H9 (cell line): ENCODE measurements at regions not wholly inside any gene's neighbourhood (a gene's known extent, or its start where the extent isn't known, plus 50 kb on each side); places are given as distances from the start of the nearest gene placed in this dataset.

Experiments used
- DNase-seq: peaks from one replicate; pipeline ENCODE4 v3.0.0-alpha.2; 2017
- H2AFZ ChIP-seq: one replicate; pipeline ENCODE4 v1.6.1; 2013; ENCODE audit warnings: mild to moderate bottlenecking, low read length, control low read depth, moderate library complexity
- H2AK5ac ChIP-seq: 2 replicates; pipeline ENCODE4 v1.6.1; 2013; ENCODE audit warnings: low read length, control low read depth, mixed read lengths; ENCODE audit not compliant: insufficient read length
- H2BK120ac ChIP-seq: one replicate; pipeline ENCODE4 v1.6.1; 2013; ENCODE audit warnings: low read depth, mild to moderate bottlenecking, low read length, control low read depth, inconsistent platforms; ENCODE audit not compliant: poor library complexity, severe bottlenecking
- H2BK12ac ChIP-seq: 2 replicates; pipeline ENCODE4 v1.6.1; 2013; ENCODE audit warnings: low read length, control low read depth, mixed read lengths, low read depth; ENCODE audit not compliant: insufficient read length
- H2BK15ac ChIP-seq: 2 replicates; pipeline ENCODE4 v1.6.1; 2013; ENCODE audit warnings: low read depth, low read length, control low read depth
- H2BK20ac ChIP-seq: one replicate; pipeline ENCODE4 v1.6.1; 2013; ENCODE audit warnings: low read depth, mild to moderate bottlenecking, low read length, control low read depth, inconsistent platforms; ENCODE audit not compliant: poor library complexity, severe bottlenecking
- H2BK5ac ChIP-seq: 2 replicates; pipeline ENCODE4 v1.6.1; 2013; ENCODE audit warnings: low read length, control low read depth, mixed read lengths; ENCODE audit not compliant: insufficient read length
- H3K14ac ChIP-seq: 2 replicates; pipeline ENCODE4 v1.6.1; 2013; ENCODE audit warnings: low read length, control low read depth; ENCODE audit not compliant: insufficient read depth
- H3K18ac ChIP-seq: 2 replicates; pipeline ENCODE4 v1.6.1; 2013; ENCODE audit warnings: low read depth, mild to moderate bottlenecking, mixed read lengths, low read length, control low read depth; ENCODE audit not compliant: insufficient read length
- H3K23ac ChIP-seq: 2 replicates; pipeline ENCODE4 v1.6.1; 2013; ENCODE audit warnings: low read length, control low read depth, mixed read lengths, low read depth; ENCODE audit not compliant: insufficient read length
- H3K23me2 ChIP-seq: 2 replicates; pipeline ENCODE4 v1.6.1; 2013; ENCODE audit warnings: low read depth, mild to moderate bottlenecking, mixed read lengths, low read length, control low read depth; ENCODE audit not compliant: insufficient read length, poor library complexity, severe bottlenecking
- H3K27ac ChIP-seq: 2 replicates; pipeline ENCODE4 v1.5.1; 2013; ENCODE audit warnings: low read length, control low read depth, mixed read lengths, low read depth; ENCODE audit not compliant: insufficient read length
- H3K27me3 ChIP-seq: 2 replicates; pipeline ENCODE4 v1.6.1; 2013; ENCODE audit warnings: low read length, control low read depth, inconsistent platforms; ENCODE audit not compliant: insufficient read depth
- H3K4ac ChIP-seq: 2 replicates; pipeline ENCODE4 v1.6.1; 2013; ENCODE audit warnings: low read depth, mild to moderate bottlenecking, control low read depth, inconsistent platforms, low read length, moderate library complexity
- H3K4me1 ChIP-seq: 2 replicates; pipeline ENCODE4 v1.6.1; 2013; ENCODE audit warnings: low read length, control low read depth, inconsistent platforms; ENCODE audit not compliant: insufficient read depth
- H3K4me2 ChIP-seq: 2 replicates; pipeline ENCODE4 v1.6.1; 2013; ENCODE audit warnings: low read length, control low read depth, mixed read lengths; ENCODE audit not compliant: insufficient read length, insufficient read depth
- H3K56ac ChIP-seq: 2 replicates; pipeline ENCODE4 v1.6.1; 2013; ENCODE audit warnings: low read depth, mild to moderate bottlenecking, mixed read lengths, low read length, control low read depth; ENCODE audit not compliant: insufficient read length
- H3K79me1 ChIP-seq: 2 replicates; pipeline ENCODE4 v1.6.1; 2013; ENCODE audit warnings: low read depth, mild to moderate bottlenecking, moderate library complexity, low read length, control low read depth, inconsistent platforms; ENCODE audit not compliant: insufficient read depth, poor library complexity, severe bottlenecking
- H3K79me2 ChIP-seq: 2 replicates; pipeline ENCODE4 v1.6.1; 2013; ENCODE audit warnings: low read length, control low read depth, inconsistent platforms; ENCODE audit not compliant: insufficient read depth
- H3K9ac ChIP-seq: 2 replicates; pipeline ENCODE4 v1.6.1; 2013; ENCODE audit warnings: low read length, control low read depth, mixed read lengths; ENCODE audit not compliant: insufficient read length; ENCODE audit errors: extremely low read depth
- H3K9me3 ChIP-seq: one replicate; pipeline ENCODE4 v1.6.1; 2013; ENCODE audit warnings: low read depth, low read length, inconsistent platforms; ENCODE audit not compliant: control insufficient read depth
- H3T11ph ChIP-seq: one replicate; pipeline ENCODE4 v1.6.1; 2013; ENCODE audit warnings: mild to moderate bottlenecking, low read length, control low read depth, inconsistent platforms
- H4K20me1 ChIP-seq: one replicate; pipeline ENCODE4 v1.6.1; 2013; ENCODE audit not compliant: control insufficient read depth, insufficient read length, insufficient read depth
- H4K5ac ChIP-seq: 2 replicates; pipeline ENCODE4 v1.6.1; 2013; ENCODE audit warnings: low read depth, mild to moderate bottlenecking, mixed read lengths, low read length, control low read depth; ENCODE audit not compliant: insufficient read length
- H4K8ac ChIP-seq: replicated peaks from 2 replicates; pipeline ENCODE4 v1.6.1; 2013; ENCODE audit warnings: low read length, control low read depth, mixed read lengths, low read depth; ENCODE audit not compliant: insufficient read length
- H4K91ac ChIP-seq: 2 replicates; pipeline ENCODE4 v1.6.1; 2013; ENCODE audit warnings: low read depth, mild to moderate bottlenecking, moderate library complexity, mixed read lengths, low read length, control low read depth; ENCODE audit not compliant: insufficient read length
- H3K27ac Mint-ChIP-seq, 3 experiments: 2 replicates in 2 of 3; 3 replicates in 1 of 3; pipeline ENCODE4 v1.8.0; 2020 to 2021; ENCODE audit warnings: mixed read lengths in 3 of 3, mild to moderate bottlenecking in 1 of 3, moderate library complexity in 1 of 3
- H3K27me3 Mint-ChIP-seq: 2 replicates; pipeline ENCODE4 v1.8.0; 2021; ENCODE audit warnings: low read depth, mild to moderate bottlenecking, moderate library complexity, mixed read lengths
- H3K36me3 Mint-ChIP-seq, 3 experiments: 2 replicates in 2 of 3; 3 replicates in 1 of 3; pipeline ENCODE4 v1.8.0; 2020 to 2021; ENCODE audit warnings: low read depth in 3 of 3, mixed read lengths in 3 of 3; ENCODE audit not compliant: insufficient read depth in 1 of 3
- H3K4me1 Mint-ChIP-seq, 2 experiments: 2 replicates each; pipeline ENCODE4 v1.8.0; 2020; ENCODE audit warnings: mixed read lengths in 2 of 2
- H3K4me3 Mint-ChIP-seq, 2 experiments: 2 replicates in 1 of 2; 3 replicates in 1 of 2; pipeline ENCODE4 v1.8.0; 2020 to 2021; ENCODE audit warnings: mild to moderate bottlenecking in 2 of 2, mixed read lengths in 2 of 2, moderate library complexity in 1 of 2
- H3K9me3 Mint-ChIP-seq, 2 experiments: 2 replicates in 1 of 2; 3 replicates in 1 of 2; pipeline ENCODE4 v1.8.0; 2020; ENCODE audit warnings: mild to moderate bottlenecking in 2 of 2, mixed read lengths in 2 of 2, moderate library complexity in 1 of 2
- CTCF ChIP-seq: fragments of 200-600 bp; sonication (generic); conservative IDR thresholded peaks from 3 replicates; pipeline ENCODE4 v1.8.0; 2021; ENCODE audit warnings: antibody characterized with exemption, mild to moderate bottlenecking
- WGBS: extraction: QIAGEN DNeasy Blood & Tissue Kit; methylation state at CpG from one replicate; pipeline ENCODE4 v1.1.7; 2013; ENCODE audit warnings: missing lambda C conversion rate, low lambda C conversion rate, mixed read lengths; ENCODE audit not compliant: insufficient read length; ENCODE audit errors: extremely low coverage; 5-methylcytosine and 5-hydroxymethylcytosine counted together

DNA sequence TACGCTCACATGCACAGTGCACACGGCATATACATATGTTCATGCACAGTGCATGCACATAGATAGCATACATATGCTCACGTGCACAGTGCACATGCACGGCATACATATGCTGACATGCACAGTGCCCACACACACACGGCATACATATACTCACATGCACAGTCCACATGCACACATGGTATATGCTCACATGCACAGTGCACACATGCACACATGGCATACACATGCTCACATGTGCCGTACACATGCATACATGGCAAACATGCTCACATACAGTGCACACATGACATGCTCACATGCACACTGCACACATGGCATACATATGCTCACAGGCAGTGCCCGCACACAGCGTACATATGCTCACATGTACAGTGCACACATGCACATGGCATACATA is 97.7 kb upstream of the CTDP1 start:
- Histone ChIP-seq H3K14ac (no peak overlapping the region), H4K91ac (no peak overlapping the region), H2BK120ac (no peak overlapping the region), H3K79me2 (no peaks in the 10 kb centered on the region), H3K23ac (no peak overlapping the region), H3K79me1 (no peaks in the 10 kb centered on the region), H3K23me2 (no peaks in the 10 kb centered on the region), H4K5ac (no peak overlapping the region), H3K4me2 (no peak overlapping the region), H3K27me3 (no peaks in the 10 kb centered on the region), H2AFZ (no peak overlapping the region), H2AK5ac (no peak overlapping the region), H3K9me3 (no peaks in the 10 kb centered on the region), H4K20me1 (no peaks in the 10 kb centered on the region), H3K9ac (no peak overlapping the region), H4K8ac (no peak overlapping the region), H3K27ac (no peak overlapping the region), H3K4ac (no peak overlapping the region), H3T11ph (no peak overlapping the region), H2BK12ac (no peak overlapping the region), H2BK5ac (no peak overlapping the region), H2BK15ac (no peak overlapping the region), H2BK20ac (no peak overlapping the region), H3K4me1 (no peaks in the 10 kb centered on the region), H3K18ac (no peak overlapping the region), H3K56ac (no peak overlapping the region)
- no CpG with 5 or more reads among the region's 8 CpGs for WGBS
- Mint-ChIP-seq H3K4me1 (peaks cover 3 to 8% of the 10 kb centered on the region in 2 experiments; a peak in 3 of 4 replicates), H3K36me3 (no peaks in the 10 kb centered on the region), H3K27ac (no peak overlapping the region), H3K9me3 (no peaks in the 10 kb centered on the region; a peak in 1 of 5 replicates), H3K4me3 (no peak overlapping the region), H3K27me3 (no peaks in the 10 kb centered on the region)
- no peak for TF ChIP-seq CTCF
- DNase-seq, result no peak
